Neural cell (in vitro differentiated cells): ENCODE measurements at regions not wholly inside any gene's neighbourhood (a gene's known extent, or its start where the extent isn't known, plus 50 kb on each side); places are given as distances from the start of the nearest gene placed in this dataset.
A peak's percentile ranks its signal among the peaks of the same experiment; 100 is the strongest.

Experiments
- H2AFZ ChIP-seq: fragments of 200-600, 300-800 bp; sonication (generic), shearing (Covaris generic); 2 replicates; pipeline ENCODE4 v1.6.0; 2014; ENCODE audit warnings: low read depth, mild to moderate bottlenecking, antibody characterized with exemption, low read length, moderate library complexity
- H3F3A ChIP-seq: fragments of 200-600 bp; shearing (Covaris generic); 2 replicates; pipeline ENCODE4 v1.6.1; 2016; ENCODE audit warnings: mild to moderate bottlenecking, moderate library complexity, mixed read lengths, antibody characterized with exemption, low read length; ENCODE audit not compliant: insufficient read depth, poor library complexity, severe bottlenecking
- H3K27ac ChIP-seq: fragments of 200-600, 300-800 bp; sonication (generic), shearing (Covaris generic); 2 replicates; pipeline ENCODE4 v1.5.1; 2014; ENCODE audit warnings: mild to moderate bottlenecking, low read length, moderate library complexity
- H3K27me3 ChIP-seq: fragments of 300-800, 200-600 bp; sonication (generic), shearing (Covaris generic); 2 replicates; pipeline ENCODE4 v1.6.0; 2014; ENCODE audit warnings: mild to moderate bottlenecking, low read depth, low read length, moderate library complexity; ENCODE audit not compliant: insufficient read depth
- H3K36me3 ChIP-seq: fragments of 300-800, 200-600 bp; sonication (generic), shearing (Covaris generic); 2 replicates; pipeline ENCODE4 v1.5.1; 2014; ENCODE audit warnings: mild to moderate bottlenecking, antibody characterized with exemption, low read length, moderate library complexity; ENCODE audit not compliant: insufficient read depth
- H3K4me2 ChIP-seq: fragments of 300-800, 200-600 bp; sonication (generic), shearing (Covaris generic); 2 replicates; pipeline ENCODE4 v1.6.0; 2014; ENCODE audit warnings: mild to moderate bottlenecking, low read length
- H3K4me3 ChIP-seq: fragments of 300-800, 200-600 bp; sonication (generic), shearing (Covaris generic); 2 replicates; pipeline ENCODE4 v1.5.1; 2014; ENCODE audit warnings: mild to moderate bottlenecking, low read length, moderate library complexity
- H3K79me2 ChIP-seq: fragments of 200-600 bp; shearing (Covaris generic); replicated peaks from 2 replicates; pipeline ENCODE4 v1.6.0; 2014; ENCODE audit warnings: mild to moderate bottlenecking, low read length, moderate library complexity; ENCODE audit not compliant: insufficient read depth
- H3K9ac ChIP-seq: fragments of 300-800, 200-600 bp; sonication (generic), shearing (Covaris generic); 2 replicates; pipeline ENCODE4 v1.6.1; 2016; ENCODE audit warnings: mild to moderate bottlenecking, low read length, mixed read lengths
- H3K9me2 ChIP-seq: fragments of 200-600 bp; shearing (Covaris generic); 2 replicates; pipeline ENCODE4 v1.6.1; 2016; ENCODE audit warnings: mild to moderate bottlenecking, low read length, mixed read lengths; ENCODE audit not compliant: insufficient read depth
- H3K9me3 ChIP-seq: fragments of 200-600, 300-800 bp; sonication (generic), shearing (Covaris generic); 2 replicates; pipeline ENCODE4 v1.6.1; 2016; ENCODE audit warnings: mild to moderate bottlenecking, mixed run types, low read length, moderate library complexity, mixed read lengths
- H4K20me1 ChIP-seq: fragments of 200-600 bp; shearing (Covaris generic); 2 replicates; pipeline ENCODE4 v1.6.1; 2016; ENCODE audit warnings: mild to moderate bottlenecking, mixed run types; ENCODE audit not compliant: insufficient read depth
- EP300 ChIP-seq: fragments of 450-650 bp; conservative IDR thresholded peaks from 2 replicates; pipeline ENCODE4 v1.6.1; 2014; ENCODE audit warnings: antibody characterized with exemption, mild to moderate bottlenecking, moderate library complexity; ENCODE audit not compliant: poor library complexity, severe bottlenecking
- EZH2 ChIP-seq: fragments of 200-600, 300-800 bp; shearing (Covaris generic), sonication (generic); IDR thresholded peaks from 2 replicates; pipeline ENCODE4 v1.6.1; 2014; ENCODE audit warnings: antibody characterized with exemption, low read length, borderline replicate concordance, mild to moderate bottlenecking; ENCODE audit not compliant: insufficient read depth, poor library complexity, severe bottlenecking

GRCh38 chr9:136595245-136596153 is 49.7 kb upstream of the NOTCH1 start:
- peak; percentile 20 for TF ChIP-seq EP300
- TF ChIP-seq EZH2, result no peak
- H3K27ac ChIP-seq, result no peak overlapping the region
- H3K4me2 ChIP-seq, result no peak overlapping the region

More at GRCh38 chr9:136595245-136596153, 49.7 kb upstream of the NOTCH1 start:
- H4K20me1 ChIP-seq, result no peaks in the 10 kb centered on the region
- H3K9me3 ChIP-seq, result no peaks in the 10 kb centered on the region
- H3F3A ChIP-seq, result no peaks in the 10 kb centered on the region
- H3K4me3 ChIP-seq, result no peak overlapping the region
- no peak overlapping the region for H2AFZ ChIP-seq
- no peak overlapping the region for H3K9ac ChIP-seq
- H3K27me3 ChIP-seq, result no peaks in the 10 kb centered on the region
- H3K36me3 ChIP-seq, result no peaks in the 10 kb centered on the region
- H3K79me2 ChIP-seq, result no peaks in the 10 kb centered on the region
- no peaks in the 10 kb centered on the region for H3K9me2 ChIP-seq
